KMS-11 (cell line): ENCODE measurements at regions not wholly inside any gene's neighbourhood (a gene's known extent, or its start where the extent isn't known, plus 50 kb on each side); places are given as distances from the start of the nearest gene placed in this dataset.

Experiments used
- H2AFZ ChIP-seq: fragments of 200-600 bp; sonication (generic); 2 replicates; pipeline ENCODE4 v1.6.1; 2016; ENCODE audit warnings: antibody characterized with exemption, mixed run types, low read depth
- H3K27ac ChIP-seq: fragments of 200-600 bp; sonication (generic); 2 replicates; pipeline ENCODE4 v1.6.1; 2016; ENCODE audit warnings: mild to moderate bottlenecking, mixed run types
- H3K27me3 ChIP-seq: fragments of 200-600 bp; sonication (generic); 2 replicates; pipeline ENCODE4 v1.6.1; 2017; ENCODE audit warnings: mild to moderate bottlenecking, low read depth, mixed run types, moderate library complexity; ENCODE audit not compliant: insufficient read depth
- H3K36me3 ChIP-seq: fragments of 200-600 bp; sonication (generic); 2 replicates; pipeline ENCODE4 v1.6.1; 2017; ENCODE audit warnings: mild to moderate bottlenecking, mixed run types; ENCODE audit not compliant: insufficient read depth
- H3K4me1 ChIP-seq: fragments of 200-600 bp; sonication (generic); 2 replicates; pipeline ENCODE4 v1.6.1; 2016; ENCODE audit warnings: mild to moderate bottlenecking, low read depth, mixed run types; ENCODE audit not compliant: poor library complexity, severe bottlenecking
- H3K4me2 ChIP-seq: fragments of 200-600 bp; sonication (generic); 2 replicates; pipeline ENCODE4 v1.7.0; 2016; ENCODE audit warnings: mild to moderate bottlenecking, mixed run types
- H3K4me3 ChIP-seq: fragments of 200-600 bp; sonication (generic); IDR thresholded peaks from 2 replicates; pipeline ENCODE4 v1.6.1; 2017; ENCODE audit warnings: low read depth, low read length, mixed read lengths; ENCODE audit not compliant: insufficient read depth
- H3K79me2 ChIP-seq: fragments of 200-600 bp; sonication (generic); 2 replicates; pipeline ENCODE4 v1.6.1; 2016; ENCODE audit warnings: low read depth, mixed run types; ENCODE audit not compliant: insufficient read depth
- H3K9ac ChIP-seq: fragments of 200-600 bp; sonication (generic); 2 replicates; pipeline ENCODE4 v1.6.1; 2016; ENCODE audit warnings: mild to moderate bottlenecking, mixed run types
- H4K20me1 ChIP-seq: fragments of 200-600 bp; sonication (generic); 2 replicates; pipeline ENCODE4 v1.6.1; 2016; ENCODE audit warnings: mild to moderate bottlenecking, mixed run types; ENCODE audit not compliant: insufficient read depth
- TF ChIP-seq, protein P1 (sequence below): fragments of 200-600 bp; sonication (generic); conservative IDR thresholded peaks from 2 replicates; pipeline ENCODE4 v1.6.1; 2017; ENCODE audit warnings: low read depth, mild to moderate bottlenecking, antibody characterized with exemption, low read length, moderate library complexity, mixed read lengths

DNA sequence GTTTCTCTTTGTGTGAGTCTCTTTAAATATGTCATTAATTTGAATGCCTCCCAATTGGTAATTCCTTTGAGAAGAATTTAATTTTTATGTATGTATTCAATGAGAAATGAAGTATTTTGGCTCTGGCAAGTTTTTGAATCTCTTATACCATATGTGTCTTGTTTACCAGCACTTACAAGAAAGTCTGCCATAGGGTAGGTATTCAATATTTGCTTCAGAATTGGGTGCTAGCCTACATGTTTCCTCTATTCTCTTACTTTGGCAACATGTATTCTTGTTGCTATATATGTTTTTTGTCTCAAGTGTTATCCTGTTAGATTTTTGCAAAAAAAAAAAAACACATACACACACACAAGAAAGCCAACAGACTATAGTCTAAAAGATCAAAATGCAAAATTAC, 350.5 kb upstream of the PRMT6 start:
- TF ChIP-seq, protein P1, sequence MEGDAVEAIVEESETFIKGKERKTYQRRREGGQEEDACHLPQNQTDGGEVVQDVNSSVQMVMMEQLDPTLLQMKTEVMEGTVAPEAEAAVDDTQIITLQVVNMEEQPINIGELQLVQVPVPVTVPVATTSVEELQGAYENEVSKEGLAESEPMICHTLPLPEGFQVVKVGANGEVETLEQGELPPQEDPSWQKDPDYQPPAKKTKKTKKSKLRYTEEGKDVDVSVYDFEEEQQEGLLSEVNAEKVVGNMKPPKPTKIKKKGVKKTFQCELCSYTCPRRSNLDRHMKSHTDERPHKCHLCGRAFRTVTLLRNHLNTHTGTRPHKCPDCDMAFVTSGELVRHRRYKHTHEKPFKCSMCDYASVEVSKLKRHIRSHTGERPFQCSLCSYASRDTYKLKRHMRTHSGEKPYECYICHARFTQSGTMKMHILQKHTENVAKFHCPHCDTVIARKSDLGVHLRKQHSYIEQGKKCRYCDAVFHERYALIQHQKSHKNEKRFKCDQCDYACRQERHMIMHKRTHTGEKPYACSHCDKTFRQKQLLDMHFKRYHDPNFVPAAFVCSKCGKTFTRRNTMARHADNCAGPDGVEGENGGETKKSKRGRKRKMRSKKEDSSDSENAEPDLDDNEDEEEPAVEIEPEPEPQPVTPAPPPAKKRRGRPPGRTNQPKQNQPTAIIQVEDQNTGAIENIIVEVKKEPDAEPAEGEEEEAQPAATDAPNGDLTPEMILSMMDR = no peak
- Histone ChIP-seq H2AFZ (no peak overlapping the region), H4K20me1 (no peaks in the 10 kb centered on the region), H3K4me3 (no peak overlapping the region), H3K27ac (no peak overlapping the region), H3K27me3 (no peaks in the 10 kb centered on the region), H3K36me3 (no peaks in the 10 kb centered on the region), H3K4me1 (no peaks in the 10 kb centered on the region), H3K4me2 (no peak overlapping the region), H3K79me2 (no peaks in the 10 kb centered on the region), H3K9ac (no peak overlapping the region)

DNA sequence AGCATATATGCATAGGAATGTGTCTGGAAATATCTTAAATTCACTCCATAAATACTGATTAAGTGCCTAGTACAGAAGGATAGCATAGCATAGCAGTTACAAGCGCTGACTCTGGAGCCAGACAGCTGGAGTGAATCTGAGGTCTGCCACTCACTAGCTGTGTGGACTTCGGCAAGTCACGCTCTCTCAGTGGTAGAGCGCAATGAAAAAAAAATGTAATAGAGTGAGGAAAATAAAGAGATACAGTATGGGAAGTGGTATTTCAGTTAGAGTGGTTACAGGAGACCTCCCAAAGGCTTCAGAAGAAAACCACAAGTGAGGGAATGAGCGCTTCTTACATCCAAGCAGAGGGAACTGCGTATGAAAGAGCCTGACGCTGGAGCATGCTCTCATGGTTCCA, 338.9 kb upstream of the PRMT6 start:
- TF ChIP-seq, protein P1 = no peak
- Histone ChIP-seq H4K20me1 (no peaks in the 10 kb centered on the region), H3K4me2 (no peak overlapping the region), H3K27me3 (no peaks in the 10 kb centered on the region), H3K27ac (no peak overlapping the region), H3K36me3 (no peaks in the 10 kb centered on the region), H3K4me1 (no peaks in the 10 kb centered on the region), H3K4me3 (no peak overlapping the region), H3K9ac (no peak overlapping the region), H3K79me2 (no peaks in the 10 kb centered on the region), H2AFZ (no peak overlapping the region)

DNA sequence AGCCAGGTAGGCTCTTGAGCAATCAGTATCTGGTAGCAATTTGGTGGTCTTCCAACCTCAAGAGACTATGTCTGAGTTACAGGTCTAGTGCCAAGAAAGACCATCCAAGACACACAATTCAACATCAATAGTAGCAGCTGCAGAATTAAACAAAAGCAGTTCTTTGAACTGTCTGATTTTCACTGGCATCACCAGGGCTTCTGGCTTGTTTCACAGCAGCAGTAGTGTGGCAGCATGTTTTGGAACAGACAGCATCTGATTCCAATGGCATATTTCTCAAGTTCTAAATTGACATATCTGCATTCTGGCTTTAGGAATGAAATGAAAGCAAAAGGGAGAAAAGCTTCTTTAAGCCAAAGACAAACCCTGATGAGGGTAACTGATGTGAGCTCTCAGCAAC, 334.7 kb upstream of the PRMT6 start:
- H3K4me3 ChIP-seq = no peak overlapping the region
- no peaks in the 10 kb centered on the region for H3K27me3 ChIP-seq
- TF ChIP-seq, protein P1 = no peak
- no peak overlapping the region for H3K9ac ChIP-seq
- no peak overlapping the region for H3K4me2 ChIP-seq
- no peaks in the 10 kb centered on the region for H4K20me1 ChIP-seq
- no peaks in the 10 kb centered on the region for H3K4me1 ChIP-seq
- H2AFZ ChIP-seq = no peak overlapping the region
- no peaks in the 10 kb centered on the region for H3K79me2 ChIP-seq
- no peaks in the 10 kb centered on the region for H3K36me3 ChIP-seq
- H3K27ac ChIP-seq = no peak overlapping the region

DNA sequence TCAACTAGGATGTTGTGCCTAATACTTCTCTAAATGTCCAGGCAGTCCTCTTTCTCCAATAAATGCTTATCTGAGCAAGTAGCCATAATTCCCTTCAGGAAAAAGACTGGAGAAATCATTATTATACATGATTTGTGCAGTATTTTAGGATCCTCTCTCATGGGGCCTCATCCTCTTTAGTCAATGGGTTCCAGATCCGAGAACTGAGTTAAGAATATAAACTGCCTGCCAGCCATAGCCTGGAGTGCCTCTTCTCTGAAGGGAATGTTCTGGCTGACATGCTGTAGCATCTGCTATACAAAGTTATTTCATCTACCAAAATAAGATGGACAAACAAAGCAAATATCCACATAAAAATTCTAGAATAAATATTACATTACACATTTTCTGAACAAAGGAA, 334.0 kb upstream of the PRMT6 start:
- H3K27me3 ChIP-seq = no peaks in the 10 kb centered on the region
- no peak overlapping the region for H3K4me3 ChIP-seq
- H3K79me2 ChIP-seq = no peaks in the 10 kb centered on the region
- TF ChIP-seq, protein P1 = no peak
- no peaks in the 10 kb centered on the region for H3K36me3 ChIP-seq
- H3K9ac ChIP-seq = no peak overlapping the region
- H4K20me1 ChIP-seq = no peaks in the 10 kb centered on the region
- H3K4me1 ChIP-seq = no peaks in the 10 kb centered on the region
- H3K27ac ChIP-seq = no peak overlapping the region
- no peak overlapping the region for H3K4me2 ChIP-seq
- H2AFZ ChIP-seq = no peak overlapping the region
